CD8-positive, alpha-beta memory T cell (primary cell): ENCODE measurements at regions not wholly inside any gene's neighbourhood (a gene's known extent, or its start where the extent isn't known, plus 50 kb on each side); places are given as distances from the start of the nearest gene placed in this dataset.

Source experiments
- CTCF ChIA-PET: fragments of 350-600 bp; sonication (Branson Sonifier 250); formaldehyde crosslinking; loops from one replicate; lab custom pipeline; 2021; ENCODE audit warnings: antibody characterized with exemption; lab: Charles Lee
- POLR2A ChIA-PET: fragments of 350-600 bp; sonication (Branson Sonifier 250); formaldehyde crosslinking; loops from one replicate; lab custom pipeline; 2021; ENCODE audit warnings: antibody characterized with exemption; lab: Charles Lee
- DNase-seq, 5 donors: peaks; one replicate each; pipeline versions ENCODE4 v3.0.0 to v3.0.0-alpha.2; 2020 to 2022; ENCODE audit warnings: mixed read lengths in 1 of 5
- H3K27ac ChIP-seq: one replicate; pipeline ENCODE4 v1.7.0; 2013; ENCODE audit warnings: low read depth, mild to moderate bottlenecking, low read length, moderate library complexity
- H3K27me3 ChIP-seq: 2 replicates; pipeline ENCODE4 v1.7.0; 2013; ENCODE audit warnings: low read length, mild to moderate bottlenecking; ENCODE audit not compliant: insufficient read depth, poor library complexity, severe bottlenecking
- H3K36me3 ChIP-seq: 2 replicates; pipeline ENCODE4 v1.7.0; 2013; ENCODE audit warnings: mild to moderate bottlenecking, low read length, moderate library complexity; ENCODE audit not compliant: insufficient read depth
- H3K4me1 ChIP-seq: 2 replicates; pipeline ENCODE4 v1.7.0; 2013; ENCODE audit warnings: mild to moderate bottlenecking, low read length, moderate library complexity; ENCODE audit not compliant: insufficient read depth
- H3K4me3 ChIP-seq: 2 replicates; pipeline ENCODE4 v1.7.0; 2013; ENCODE audit warnings: mild to moderate bottlenecking, low read length
- H3K9me3 ChIP-seq: 2 replicates; pipeline ENCODE4 v1.7.0; 2013; ENCODE audit warnings: mild to moderate bottlenecking, low read length
- H3K27ac Mint-ChIP-seq, 8 donors: one replicate each; pipeline ENCODE4 v1.8.0; 2020 to 2021; ENCODE audit warnings: mixed read lengths in 8 of 8, mild to moderate bottlenecking in 6 of 8, inconsistent platforms in 3 of 8, moderate library complexity in 3 of 8
- H3K27me3 Mint-ChIP-seq, 2 donors: one replicate each; pipeline ENCODE4 v1.8.0; 2020 to 2021; ENCODE audit warnings: mixed read lengths in 2 of 2, mild to moderate bottlenecking in 1 of 2, moderate library complexity in 1 of 2
- H3K36me3 Mint-ChIP-seq, 3 donors: one replicate each; pipeline ENCODE4 v1.8.0; 2020 to 2021; ENCODE audit warnings: mixed read lengths in 3 of 3, inconsistent platforms in 1 of 3, mild to moderate bottlenecking in 1 of 3
- H3K4me1 Mint-ChIP-seq, 3 donors: one replicate each; pipeline ENCODE4 v1.8.0; 2020 to 2021; ENCODE audit warnings: mixed read lengths in 3 of 3, inconsistent platforms in 1 of 3, mild to moderate bottlenecking in 1 of 3
- H3K4me3 Mint-ChIP-seq, 7 donors: one replicate each; pipeline ENCODE4 v1.8.0; 2020 to 2021; ENCODE audit warnings: mixed read lengths in 7 of 7, mild to moderate bottlenecking in 6 of 7, moderate library complexity in 4 of 7, inconsistent platforms in 2 of 7
- H3K9me3 Mint-ChIP-seq, 5 donors: one replicate each; pipeline ENCODE4 v1.8.0; 2020 to 2022; ENCODE audit warnings: mixed read lengths in 5 of 5, mild to moderate bottlenecking in 3 of 5, moderate library complexity in 2 of 5, inconsistent platforms in 1 of 5

DNA sequence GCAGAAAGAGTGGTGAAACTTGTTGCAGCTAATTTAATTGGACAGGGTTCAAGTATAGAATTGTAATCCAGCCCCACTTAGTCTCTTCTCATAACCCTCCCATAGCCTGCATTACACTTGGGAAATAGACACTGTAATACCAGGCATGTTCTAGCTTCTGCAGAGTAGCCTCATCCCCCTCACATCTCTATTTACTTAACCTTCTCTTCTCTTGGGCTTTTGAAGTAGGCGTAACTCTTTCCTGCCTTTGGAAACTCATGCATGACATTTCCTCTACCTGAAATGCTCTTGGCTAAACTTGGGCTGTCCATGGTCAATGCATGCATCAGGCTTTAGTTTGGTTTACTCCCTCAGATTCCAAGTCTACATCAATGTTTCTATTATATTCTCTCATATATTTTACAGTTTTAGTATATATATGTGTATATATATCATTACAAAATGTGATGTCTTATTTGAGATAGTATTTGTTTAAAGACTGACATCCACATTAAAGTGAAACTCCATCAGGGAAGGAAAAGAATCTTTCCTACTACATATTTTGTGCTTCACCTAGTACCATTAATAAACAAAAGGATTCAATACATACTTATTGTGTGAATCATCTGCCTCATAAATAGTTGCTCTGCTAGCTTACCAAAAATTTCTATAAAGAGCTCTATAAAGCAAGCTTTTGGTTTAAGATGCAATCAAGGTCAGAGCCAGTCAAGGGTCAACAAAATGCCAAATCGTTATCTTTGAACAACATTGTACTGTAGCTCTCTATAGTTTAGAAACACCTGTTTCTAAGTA, 1158.0 kb downstream of the MAT2B start:
- Histone ChIP-seq H3K4me3 (no peak overlapping the region), H3K4me1 (no peaks in the 10 kb centered on the region), H3K36me3 (no peaks in the 10 kb centered on the region), H3K9me3 (no peaks in the 10 kb centered on the region), H3K27ac (no peak overlapping the region), H3K27me3 (no peaks in the 10 kb centered on the region)
- H3K27ac Mint-ChIP-seq = no peak overlapping the region
- CTCF ChIA-PET = no interaction called here
- H3K4me1 Mint-ChIP-seq = no peaks in the 10 kb centered on the region
- H3K36me3 Mint-ChIP-seq = no peaks in the 10 kb centered on the region
- no peaks in the 10 kb centered on the region for H3K27me3 Mint-ChIP-seq
- DNase-seq = no peak
- no peak overlapping the region for H3K4me3 Mint-ChIP-seq
- POLR2A ChIA-PET = no interaction called here
- peaks cover 1 to 20% (median 2%) of the 10 kb centered on the region in 5 donors for H3K9me3 Mint-ChIP-seq

DNA sequence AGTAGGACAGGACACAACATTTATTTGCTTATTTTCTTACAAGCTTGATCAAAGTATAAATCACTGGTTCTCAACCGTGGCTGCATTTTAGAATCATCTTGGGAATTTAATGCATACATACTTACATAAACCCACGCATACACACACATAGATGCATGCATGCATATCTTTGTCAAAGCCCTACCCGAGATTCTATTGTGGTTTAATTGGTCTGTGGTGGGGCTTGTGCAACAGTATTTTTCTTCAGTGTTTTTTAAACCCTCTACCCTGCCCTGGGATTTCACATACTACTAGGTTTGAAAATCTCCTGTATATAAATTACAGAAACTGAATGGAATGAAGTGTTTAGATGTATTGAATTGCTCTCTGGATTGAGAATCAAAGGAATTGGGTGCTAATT, 1166.2 kb downstream of the MAT2B start:
- no peak overlapping the region for H3K27ac ChIP-seq
- no peaks in the 10 kb centered on the region for H3K4me1 ChIP-seq
- H3K9me3 ChIP-seq = no peaks in the 10 kb centered on the region
- POLR2A ChIA-PET = no interaction called here
- H3K9me3 Mint-ChIP-seq = peaks cover 0 to 14% (median 6%) of the 10 kb centered on the region in 5 donors
- H3K4me3 ChIP-seq = no peak overlapping the region
- no peaks in the 10 kb centered on the region for H3K27me3 Mint-ChIP-seq
- DNase-seq = no peak
- no peaks in the 10 kb centered on the region for H3K36me3 ChIP-seq
- CTCF ChIA-PET = no interaction called here
- H3K27ac Mint-ChIP-seq = no peak overlapping the region
- H3K36me3 Mint-ChIP-seq = no peaks in the 10 kb centered on the region
- H3K4me1 Mint-ChIP-seq = no peaks in the 10 kb centered on the region
- H3K4me3 Mint-ChIP-seq = no peak overlapping the region
- no peaks in the 10 kb centered on the region for H3K27me3 ChIP-seq

DNA sequence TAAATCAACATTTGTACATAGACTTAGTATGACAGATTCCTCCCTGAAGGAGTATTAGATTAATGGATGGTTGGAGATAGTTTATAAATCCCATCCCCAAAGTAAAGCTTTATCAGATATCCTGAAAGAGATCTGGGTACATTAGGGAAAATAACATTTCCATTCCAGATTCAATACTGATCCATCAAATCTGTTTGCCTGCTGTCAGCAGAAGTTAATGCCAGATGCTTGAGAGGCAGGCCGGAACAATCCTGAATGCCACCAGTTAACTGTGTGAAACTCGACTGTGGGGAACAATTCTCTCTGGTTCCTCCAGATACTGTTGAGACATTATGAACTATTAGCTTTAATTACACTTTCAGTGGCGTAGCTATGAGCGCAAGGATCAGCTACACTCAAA, 1166.8 kb downstream of the MAT2B start:
- no peak overlapping the region for H3K27ac ChIP-seq
- no peaks in the 10 kb centered on the region for H3K36me3 ChIP-seq
- Mint-ChIP-seq H3K9me3 (peaks cover 0 to 14% (median 6%) of the 10 kb centered on the region in 5 donors), H3K27ac (no peak overlapping the region), H3K27me3 (no peaks in the 10 kb centered on the region), H3K36me3 (no peaks in the 10 kb centered on the region), H3K4me1 (no peaks in the 10 kb centered on the region), H3K4me3 (no peak overlapping the region)
- no peak overlapping the region for H3K4me3 ChIP-seq
- H3K27me3 ChIP-seq = no peaks in the 10 kb centered on the region
- CTCF ChIA-PET = no interaction called here
- POLR2A ChIA-PET = no interaction called here
- no peaks in the 10 kb centered on the region for H3K4me1 ChIP-seq
- no peaks in the 10 kb centered on the region for H3K9me3 ChIP-seq
- DNase-seq = no peak

DNA sequence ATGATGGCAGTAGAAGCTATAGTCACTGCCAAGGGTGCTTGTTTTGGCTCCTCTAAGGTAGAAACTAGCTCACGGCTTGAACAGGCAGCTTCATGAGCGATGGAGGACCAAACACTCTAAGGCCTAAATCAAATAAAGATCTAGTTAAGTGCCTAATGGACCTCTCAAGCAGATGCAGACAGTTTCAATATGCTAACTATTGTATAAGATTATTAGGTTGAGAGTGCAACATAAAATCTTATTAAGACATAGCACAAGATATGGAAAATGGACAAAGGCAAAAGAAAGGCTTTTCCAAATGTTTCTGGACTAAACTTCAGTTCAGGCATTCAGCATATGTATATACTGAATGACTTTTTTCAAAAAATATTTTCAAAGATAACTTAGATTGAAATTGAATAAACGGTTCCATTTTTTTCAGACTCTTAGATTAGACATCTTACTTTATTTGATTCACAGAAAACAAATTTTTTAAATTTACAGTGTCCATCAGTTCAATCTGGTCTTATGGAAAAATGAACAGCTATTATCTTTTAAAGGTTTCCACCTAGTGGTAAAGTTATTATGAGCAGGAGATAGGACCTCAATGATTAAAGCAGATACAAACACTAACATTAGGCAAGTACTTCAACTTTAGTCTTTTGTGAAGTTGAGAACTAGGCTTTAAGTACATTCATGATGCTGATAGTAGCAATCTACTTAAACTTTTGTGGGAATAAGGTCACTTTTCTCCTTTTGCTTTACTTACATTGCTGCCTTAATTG, 1167.7 kb downstream of the MAT2B start:
- no peak overlapping the region for H3K4me3 ChIP-seq
- H3K27me3 Mint-ChIP-seq = no peaks in the 10 kb centered on the region
- peaks cover 0 to 17% (median 4%) of the 10 kb centered on the region in 5 donors for H3K9me3 Mint-ChIP-seq
- no peak overlapping the region for H3K27ac ChIP-seq
- H3K4me1 ChIP-seq = no peaks in the 10 kb centered on the region
- H3K9me3 ChIP-seq = no peaks in the 10 kb centered on the region
- CTCF ChIA-PET = no interaction called here
- POLR2A ChIA-PET = no interaction called here
- H3K4me3 Mint-ChIP-seq = no peak overlapping the region
- no peaks in the 10 kb centered on the region for H3K27me3 ChIP-seq
- DNase-seq = no peak
- H3K27ac Mint-ChIP-seq = no peak overlapping the region
- no peaks in the 10 kb centered on the region for H3K36me3 Mint-ChIP-seq
- H3K36me3 ChIP-seq = no peaks in the 10 kb centered on the region
- no peaks in the 10 kb centered on the region for H3K4me1 Mint-ChIP-seq

DNA sequence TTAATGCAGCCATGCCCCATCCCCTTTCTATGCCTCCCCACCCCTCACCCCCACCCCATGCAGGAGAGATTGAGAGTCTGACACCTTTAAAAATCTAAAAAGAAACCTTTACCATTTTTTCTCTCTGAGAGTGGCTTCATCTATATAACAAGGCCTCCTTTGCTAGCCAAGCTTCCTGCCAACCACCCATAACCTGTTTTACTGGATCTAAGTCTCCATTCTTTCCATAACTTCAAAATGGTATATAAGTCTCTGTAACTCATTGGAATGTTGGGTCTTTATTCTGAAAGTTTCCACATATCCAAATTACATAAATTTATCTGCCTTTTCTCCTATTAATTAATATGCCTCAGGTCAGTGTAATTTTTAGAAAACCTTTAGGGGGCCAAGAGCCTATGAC, 1174.0 kb downstream of the MAT2B start:
- Mint-ChIP-seq H3K36me3 (no peaks in the 10 kb centered on the region), H3K27ac (no peak overlapping the region), H3K4me3 (no peak overlapping the region), H3K4me1 (no peaks in the 10 kb centered on the region), H3K9me3 (peaks cover 0 to 20% (median 7%) of the 10 kb centered on the region in 5 donors), H3K27me3 (no peaks in the 10 kb centered on the region)
- Histone ChIP-seq H3K27me3 (no peaks in the 10 kb centered on the region), H3K4me1 (no peaks in the 10 kb centered on the region), H3K27ac (no peak overlapping the region), H3K36me3 (no peaks in the 10 kb centered on the region), H3K9me3 (no peaks in the 10 kb centered on the region), H3K4me3 (no peak overlapping the region)
- no peak for DNase-seq
- POLR2A ChIA-PET = no interaction called here
- CTCF ChIA-PET = no interaction called here

DNA sequence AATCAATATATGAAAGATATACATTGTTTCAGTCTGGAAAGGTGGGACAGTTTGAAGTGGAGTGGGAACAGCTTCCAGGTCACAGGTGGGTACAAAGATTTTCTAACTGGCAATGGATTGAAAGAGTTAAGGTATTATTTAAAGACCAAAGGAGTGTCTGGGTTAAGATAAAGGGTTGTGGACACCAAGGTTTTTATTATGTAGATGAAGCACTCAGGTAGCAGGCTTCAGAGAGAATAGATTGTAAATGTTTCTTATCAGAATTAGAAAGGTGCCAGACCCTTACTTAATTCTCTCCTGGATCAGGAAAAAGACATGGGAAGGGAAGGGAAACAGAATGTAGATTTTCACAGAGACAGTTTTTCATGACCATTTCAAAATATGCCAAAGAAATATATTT, 1174.8 kb downstream of the MAT2B start:
- H3K27ac Mint-ChIP-seq = no peak overlapping the region
- H3K36me3 Mint-ChIP-seq = no peaks in the 10 kb centered on the region
- H3K9me3 Mint-ChIP-seq = peaks cover 0 to 26% (median 7%) of the 10 kb centered on the region in 5 donors

DNA sequence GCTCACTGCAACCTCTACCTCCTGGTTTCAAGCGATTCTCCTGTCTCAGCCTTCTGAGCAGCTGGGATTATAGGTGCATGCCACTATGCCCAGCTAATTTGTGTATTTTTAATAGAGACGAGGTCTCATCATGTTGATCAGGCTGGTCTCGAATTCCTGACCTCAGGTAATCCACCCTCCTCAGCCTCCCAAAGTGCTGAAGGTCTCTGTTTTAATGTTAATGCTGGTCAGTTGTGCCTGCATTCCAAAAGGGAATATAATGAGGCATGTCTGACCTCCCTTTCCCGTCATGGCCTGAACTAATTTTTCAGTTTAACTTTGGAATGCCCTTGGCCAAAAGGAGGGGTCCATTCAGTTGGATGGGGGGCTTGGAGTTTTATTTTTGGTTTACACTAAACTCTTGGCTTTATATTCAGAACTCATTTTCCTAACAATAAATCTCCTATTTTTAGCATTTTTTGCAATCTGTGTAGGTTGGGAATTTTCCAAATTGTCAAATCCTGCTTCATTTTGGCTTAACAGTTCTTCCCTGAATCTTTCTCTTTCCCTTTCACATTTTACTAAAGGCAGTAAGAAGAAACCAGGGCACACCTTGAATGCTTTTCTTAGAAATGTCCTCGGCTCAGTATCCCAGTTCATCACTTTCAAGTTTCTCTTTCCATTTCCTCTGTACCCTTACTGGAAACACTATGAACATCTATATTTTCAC, 1175.5 kb downstream of the MAT2B start:
- no peaks in the 10 kb centered on the region for H3K36me3 ChIP-seq
- no peak overlapping the region for H3K4me3 Mint-ChIP-seq
- H3K27ac Mint-ChIP-seq = peak overlapping the region in 1 of 8 donors; percentile 26
- no peaks in the 10 kb centered on the region for H3K36me3 Mint-ChIP-seq
- H3K4me1 Mint-ChIP-seq = no peaks in the 10 kb centered on the region
- no peaks in the 10 kb centered on the region for H3K27me3 Mint-ChIP-seq
- H3K9me3 Mint-ChIP-seq = peaks cover 0 to 21% (median 7%) of the 10 kb centered on the region in 5 donors
- H3K27me3 ChIP-seq = no peaks in the 10 kb centered on the region
- no peak overlapping the region for H3K4me3 ChIP-seq
- DNase-seq = no peak
- no peaks in the 10 kb centered on the region for H3K4me1 ChIP-seq
- no peaks in the 10 kb centered on the region for H3K9me3 ChIP-seq
- ChIA-PET CTCF (no interaction called here), POLR2A (no interaction called here)
- H3K27ac ChIP-seq = no peak overlapping the region

More for the DNA sequence above, 1174.8 kb downstream of the MAT2B start:
- Mint-ChIP-seq H3K27me3 (no peaks in the 10 kb centered on the region), H3K4me3 (no peak overlapping the region), H3K4me1 (no peaks in the 10 kb centered on the region)
- CTCF ChIA-PET = no interaction called here
- H3K36me3 ChIP-seq = no peaks in the 10 kb centered on the region
- no peak for DNase-seq
- POLR2A ChIA-PET = no interaction called here
- no peaks in the 10 kb centered on the region for H3K4me1 ChIP-seq
- no peaks in the 10 kb centered on the region for H3K27me3 ChIP-seq
- no peak overlapping the region for H3K27ac ChIP-seq
- no peaks in the 10 kb centered on the region for H3K9me3 ChIP-seq
- H3K4me3 ChIP-seq = no peak overlapping the region

DNA sequence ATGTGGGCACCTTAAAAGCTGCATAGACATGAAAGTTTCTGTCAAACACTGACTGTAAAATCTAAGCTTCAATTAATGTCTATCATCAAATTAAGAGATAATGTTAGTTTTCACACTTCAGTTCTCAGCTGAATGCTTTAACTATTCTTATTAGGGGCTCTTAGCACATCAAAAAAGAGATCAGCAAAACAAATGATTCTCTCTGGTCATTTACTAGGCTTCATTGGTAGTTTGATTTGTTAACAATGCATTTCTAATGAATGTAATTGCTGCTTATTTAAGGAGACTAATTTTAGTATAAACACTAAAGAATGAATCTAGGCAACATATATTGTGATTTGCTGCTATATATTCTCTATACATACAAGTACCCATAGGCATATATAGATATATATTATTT, 1182.0 kb downstream of the MAT2B start:
- Mint-ChIP-seq H3K27ac (no peak overlapping the region), H3K36me3 (peaks cover 0 to 4% (median 0%) of the 10 kb centered on the region in 3 donors), H3K4me1 (no peaks in the 10 kb centered on the region), H3K27me3 (peaks cover 0 to 1% of the 10 kb centered on the region in 2 donors), H3K4me3 (no peak overlapping the region), H3K9me3 (peaks cover 0 to 15% (median 4%) of the 10 kb centered on the region in 5 donors)
- H3K4me1 ChIP-seq = no peaks in the 10 kb centered on the region
- no peak for DNase-seq
- no peaks in the 10 kb centered on the region for H3K36me3 ChIP-seq
- H3K27me3 ChIP-seq = no peaks in the 10 kb centered on the region
- H3K27ac ChIP-seq = no peak overlapping the region
- H3K4me3 ChIP-seq = no peak overlapping the region
- POLR2A ChIA-PET = no interaction called here
- no peaks in the 10 kb centered on the region for H3K9me3 ChIP-seq
- CTCF ChIA-PET = no interaction called here
